ENCODE measurements at regions not wholly inside any gene's neighbourhood (a gene's known extent, or its start where the extent isn't known, plus 50 kb on each side); places are given as distances from the start of the nearest gene placed in this dataset.

GRCh38 chr11:129312730-129313503, 62.7 kb upstream of the BARX2 start:
- DNase-seq (ENCODE audit: low read depth) = no peak
- no peak overlapping the region for H3K4me3 ChIP-seq (ENCODE audit: control insufficient read depth, low read depth, low read length)
- TF ChIP-seq CTCF (IDR thresholded peaks at IDR 0.05; ENCODE audit: control insufficient read depth, insufficient read depth, low read depth, low read length, missing control alignments) = no peak

DNA sequence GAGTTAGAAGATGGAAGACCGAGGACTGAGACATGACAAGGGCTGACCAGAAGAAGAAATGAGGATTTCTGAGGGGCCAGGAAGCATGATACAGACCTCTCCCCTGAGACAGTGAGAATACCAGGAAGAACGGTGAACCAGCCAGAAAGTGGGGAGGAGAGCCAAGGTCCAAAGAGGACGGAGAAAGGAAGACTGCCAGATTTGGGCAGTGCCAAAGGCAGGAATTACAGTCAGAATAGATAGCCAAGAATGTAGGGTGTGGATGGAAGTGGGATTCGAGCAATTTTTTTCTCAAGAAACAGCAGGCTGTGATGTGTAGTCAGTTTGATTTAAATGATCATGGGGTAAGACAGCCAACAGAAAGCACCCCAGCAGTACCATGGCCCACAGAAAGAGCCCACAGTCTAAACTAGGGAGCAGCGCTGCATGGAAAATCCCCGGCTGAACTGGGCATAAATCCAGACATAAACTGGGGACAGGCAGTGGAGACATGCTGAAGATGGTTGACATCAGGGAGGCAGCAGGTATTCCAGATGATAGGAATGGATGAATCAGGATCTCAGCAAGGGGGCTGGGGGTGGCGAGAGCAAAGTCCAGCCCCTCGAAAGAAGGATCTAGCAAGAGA, 67.3 kb upstream of the BARX2 start:
- no peak for TF ChIP-seq CTCF (IDR thresholded peaks at IDR 0.05; ENCODE audit: control insufficient read depth, insufficient read depth, low read depth, low read length, missing control alignments)
- DNase-seq (ENCODE audit: low read depth) = no peak

GRCh38 chr11:129307162-129307561, 68.5 kb upstream of the BARX2 start:
- no peak for DNase-seq (ENCODE audit: low read depth)
- H3K4me3 ChIP-seq (ENCODE audit: control insufficient read depth, low read depth, low read length) = no peak overlapping the region
- TF ChIP-seq CTCF (IDR thresholded peaks at IDR 0.05; ENCODE audit: control insufficient read depth, insufficient read depth, low read depth, low read length, missing control alignments) = no peak

More for the DNA sequence above, 67.3 kb upstream of the BARX2 start:
- no peak overlapping the region for H3K4me3 ChIP-seq (ENCODE audit: control insufficient read depth, low read depth, low read length)

GRCh38 chr11:129302386-129303101, 73.1 kb upstream of the BARX2 start:
- no peak overlapping the region for H3K4me3 ChIP-seq (ENCODE audit: control insufficient read depth, low read depth, low read length)
- no peak for TF ChIP-seq CTCF (IDR thresholded peaks at IDR 0.05; ENCODE audit: control insufficient read depth, insufficient read depth, low read depth, low read length, missing control alignments)
- DNase-seq (ENCODE audit: low read depth) = no peak

- no peak for TF ChIP-seq CTCF (IDR thresholded peaks at IDR 0.05; ENCODE audit: control insufficient read depth, insufficient read depth, low read depth, low read length, missing control alignments)
- no peak overlapping the region for H3K4me3 ChIP-seq (ENCODE audit: control insufficient read depth, low read depth, low read length)
- no peak for DNase-seq (ENCODE audit: low read depth)
Measured at GRCh38 chr11:129300099-129300498, 75.5 kb upstream of the BARX2 start.

DNA sequence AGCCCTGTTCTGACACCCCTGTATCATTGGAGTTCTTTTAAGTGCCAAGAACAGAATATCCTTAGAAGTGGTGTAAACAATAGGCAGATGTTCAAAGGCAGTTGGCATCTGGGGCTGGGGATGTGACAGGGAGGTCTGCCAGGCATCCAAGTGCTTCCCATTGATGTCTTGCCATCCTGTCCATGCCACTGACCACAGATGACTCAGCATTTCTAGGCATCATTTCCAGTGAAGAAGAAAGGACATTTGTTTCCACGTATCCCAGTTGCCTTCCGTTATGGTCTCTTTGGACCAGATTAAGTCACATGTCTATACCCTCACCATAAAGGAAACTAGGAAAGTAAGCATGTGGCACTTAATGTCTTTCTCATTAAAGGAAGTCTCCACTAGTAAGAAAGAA, 76.7 kb upstream of the BARX2 start:
- TF ChIP-seq CTCF (IDR thresholded peaks at IDR 0.05; ENCODE audit: control insufficient read depth, insufficient read depth, low read depth, low read length, missing control alignments) = no peak
- DNase-seq (ENCODE audit: low read depth) = no peak
- H3K4me3 ChIP-seq (ENCODE audit: control insufficient read depth, low read depth, low read length) = no peak overlapping the region

Data from AG09309 (cell line).